Sigmoid colon (tissue), 6 donors: ENCODE measurements at regions not wholly inside any gene's neighbourhood (a gene's known extent, or its start where the extent isn't known, plus 50 kb on each side); places are given as distances from the start of the nearest gene placed in this dataset.

Experiments used
- DNase-seq: peaks from one replicate; pipeline ENCODE4 v3.0.0-alpha.2; 2019
- H3K27ac ChIP-seq, 4 donors: fragments of 200-600 bp; sonication (generic); one replicate each; pipeline ENCODE4 v1.5.1; 2016 to 2019; ENCODE audit warnings: mild to moderate bottlenecking in 1 of 4
- H3K27me3 ChIP-seq, 3 donors: fragments of 200-600 bp; sonication (generic); one replicate each; pipeline ENCODE4 v1.5.1; 2019; ENCODE audit warnings: mild to moderate bottlenecking in 1 of 3
- H3K36me3 ChIP-seq, 4 donors: fragments of 200-600 bp; sonication (generic); one replicate each; pipeline ENCODE4 v1.5.1; 2016 to 2019
- H3K4me1 ChIP-seq, 4 donors: fragments of 200-600 bp; sonication (generic); one replicate each; pipeline ENCODE4 v1.5.1; 2017 to 2019
- H3K4me3 ChIP-seq, 4 donors: fragments of 200-600 bp; sonication (generic); one replicate each; pipeline ENCODE4 v1.5.1; 2017 to 2019; ENCODE audit warnings: mild to moderate bottlenecking in 2 of 4, moderate library complexity in 1 of 4
- H3K9me3 ChIP-seq, 4 donors: fragments of 200-600 bp in 3 of 4; sonication (generic) in 3 of 4; one replicate each; pipeline versions ENCODE4 v1.5.1 to v1.6.1; 2013 to 2019
- CTCF ChIP-seq, 4 experiments: fragments of 450-650 bp in 3 of 4; fragments of 200-600 bp in 1 of 4; IDR thresholded peaks; one replicate each; pipeline ENCODE4 v1.5.1; 2016 to 2019; ENCODE audit warnings: antibody characterized with exemption in 4 of 4, mild to moderate bottlenecking in 3 of 4, moderate library complexity in 2 of 4
- EP300 ChIP-seq, 4 donors: sonication (generic); formaldehyde crosslinking; IDR thresholded peaks; one replicate each; pipeline ENCODE4 v1.6.1; 2017; ENCODE audit warnings: antibody characterized with exemption in 4 of 4
- POLR2A ChIP-seq, 2 donors: fragments of 450-650 bp; IDR thresholded peaks; one replicate each; pipeline ENCODE4 v1.6.1; 2016; ENCODE audit warnings: antibody characterized with exemption in 2 of 2, mild to moderate bottlenecking in 2 of 2, moderate library complexity in 2 of 2
- POLR2AphosphoS5 ChIP-seq, 4 donors: sonication (generic); formaldehyde crosslinking; IDR thresholded peaks; one replicate each; pipeline ENCODE4 v1.6.1; 2017; ENCODE audit warnings: antibody characterized with exemption in 4 of 4
- WGBS, 2 donors: extraction: QIAGEN DNeasy Blood & Tissue Kit; methylation state at CpG; one replicate each; pipeline ENCODE4 v1.1.7; 2013; 5-methylcytosine and 5-hydroxymethylcytosine counted together
- intact Hi-C: fragments of 100-400 bp; cut with DNase I; formaldehyde crosslinking; loops from one replicate; pipeline ENCODE4 v1.15.1; 2023
- donor health status: healthy with polysubstance abuse.
- donor health status: healthy.

- intact Hi-C loops = no loop called here
Measured at GRCh38 chr5:130479045-130479804, 575.0 kb downstream of the CHSY3 start.

DNA sequence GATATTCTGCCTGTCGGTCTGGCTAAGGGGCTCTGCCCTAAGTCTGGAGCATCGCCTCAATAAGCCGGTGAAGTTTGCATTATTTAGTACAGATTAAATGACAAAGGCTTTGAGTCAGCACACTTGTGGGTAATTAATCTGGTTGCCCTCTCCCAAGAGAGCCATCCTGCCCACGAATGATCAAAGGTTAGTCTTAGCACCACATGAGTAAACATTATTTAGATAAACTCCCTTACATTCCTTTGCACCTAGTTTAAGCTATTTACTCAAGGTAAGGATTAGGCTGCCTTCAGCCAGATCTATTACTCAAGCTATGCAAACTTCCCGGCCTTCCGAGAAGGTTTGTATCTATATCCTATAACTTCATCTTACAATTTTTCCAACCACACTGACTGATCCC is 572.1 kb downstream of the CHSY3 start:
- Histone ChIP-seq H3K4me3 (no peak overlapping the region), H3K36me3 (no peaks in the 10 kb centered on the region), H3K27ac (no peak overlapping the region), H3K4me1 (no peaks in the 10 kb centered on the region), H3K9me3 (peaks cover 0 to 3% (median 1%) of the 10 kb centered on the region in 4 donors), H3K27me3 (no peaks in the 10 kb centered on the region)
- no peak for TF ChIP-seq POLR2A (IDR thresholded peaks at IDR 0.05)
- TF ChIP-seq EP300 (IDR thresholded peaks at IDR 0.05) = no peak
- TF ChIP-seq POLR2AphosphoS5 (IDR thresholded peaks at IDR 0.05) = no peak
- no peak for TF ChIP-seq CTCF (IDR thresholded peaks at IDR 0.05)
- intact Hi-C loops = no loop called here
- 61 to 83% methylated on average over 6 of the region's 6 CpGs for WGBS, 2 donors
- no peak for DNase-seq

More at GRCh38 chr5:130479045-130479804, 575.0 kb downstream of the CHSY3 start:
- Histone ChIP-seq H3K27ac (no peak overlapping the region), H3K4me3 (no peak overlapping the region), H3K9me3 (peaks cover 0 to 3% (median 1%) of the 10 kb centered on the region in 4 donors), H3K36me3 (no peaks in the 10 kb centered on the region), H3K4me1 (no peaks in the 10 kb centered on the region), H3K27me3 (no peaks in the 10 kb centered on the region)
- TF ChIP-seq POLR2AphosphoS5 (IDR thresholded peaks at IDR 0.05) (no peak), POLR2A (IDR thresholded peaks at IDR 0.05) (no peak), EP300 (IDR thresholded peaks at IDR 0.05) (no peak), CTCF (IDR thresholded peaks at IDR 0.05) (no peak)
- WGBS, 2 donors = 88 to 90% methylated on average over 9 of the region's 9 CpGs
- DNase-seq = no peak

DNA sequence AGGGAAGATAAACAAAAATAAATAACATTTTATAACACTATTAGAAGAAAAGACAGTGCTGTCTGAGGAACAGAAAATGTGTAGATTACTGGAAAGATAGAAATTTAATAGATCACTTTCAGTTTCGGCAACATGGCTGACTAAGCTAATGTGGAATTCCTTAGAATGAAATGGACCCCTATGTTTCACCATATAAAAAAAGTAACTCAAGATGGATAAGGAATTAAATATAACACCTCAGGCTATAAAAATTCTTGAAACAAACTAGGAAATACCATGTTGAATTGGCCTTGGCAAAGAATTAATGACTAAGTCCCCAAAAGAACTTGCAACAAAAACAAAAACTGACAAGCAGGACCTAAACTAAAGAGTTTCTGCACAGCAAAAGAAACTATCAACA is 558.3 kb downstream of the CHSY3 start:
- no peak overlapping the region for H3K4me3 ChIP-seq
- no peak overlapping the region for H3K27ac ChIP-seq
- no peak for DNase-seq
- no peaks in the 10 kb centered on the region for H3K36me3 ChIP-seq
- peaks cover 0 to 2% (median 0%) of the 10 kb centered on the region in 4 donors for H3K9me3 ChIP-seq
- H3K27me3 ChIP-seq = no peaks in the 10 kb centered on the region
- intact Hi-C loops = no loop called here
- H3K4me1 ChIP-seq = no peaks in the 10 kb centered on the region
- TF ChIP-seq EP300 (IDR thresholded peaks at IDR 0.05) (no peak), POLR2AphosphoS5 (IDR thresholded peaks at IDR 0.05) (no peak), POLR2A (IDR thresholded peaks at IDR 0.05) (no peak), CTCF (IDR thresholded peaks at IDR 0.05) (no peak)
- 90 to 95% methylated on average over 1 of the region's 1 CpG for WGBS, 2 donors

- WGBS, 2 donors = 88 to 92% methylated on average over 2 of the region's 2 CpGs
- TF ChIP-seq POLR2A (IDR thresholded peaks at IDR 0.05) (no peak), EP300 (IDR thresholded peaks at IDR 0.05) (no peak), POLR2AphosphoS5 (IDR thresholded peaks at IDR 0.05) (no peak), CTCF (IDR thresholded peaks at IDR 0.05) (no peak)
- Histone ChIP-seq H3K27me3 (no peaks in the 10 kb centered on the region), H3K9me3 (peaks cover 0 to 5% (median under 1%) of the 10 kb centered on the region in 4 donors), H3K27ac (no peak overlapping the region), H3K4me3 (no peak overlapping the region), H3K4me1 (no peaks in the 10 kb centered on the region), H3K36me3 (no peaks in the 10 kb centered on the region)
- DNase-seq = no peak
- intact Hi-C loops = no loop called here
Measured at GRCh38 chr5:130455175-130455574, 550.9 kb downstream of the CHSY3 start.
